GM18861 (cell line): ENCODE measurements at regions not wholly inside any gene's neighbourhood (a gene's known extent, or its start where the extent isn't known, plus 50 kb on each side); places are given as distances from the start of the nearest gene placed in this dataset.
"Not testable (repeated sequence)": the region's sequence is repeated elsewhere in the genome, so short reads cannot be mapped to it uniquely, and the experiment has no call there.

ENCODE experiments used
- ATAC-seq: cut with Tn5 transposase; IDR thresholded peaks from one replicate; pipeline ENCODE4 v1.9.1; 2021; ENCODE audit not compliant: unreplicated experiment

DNA sequence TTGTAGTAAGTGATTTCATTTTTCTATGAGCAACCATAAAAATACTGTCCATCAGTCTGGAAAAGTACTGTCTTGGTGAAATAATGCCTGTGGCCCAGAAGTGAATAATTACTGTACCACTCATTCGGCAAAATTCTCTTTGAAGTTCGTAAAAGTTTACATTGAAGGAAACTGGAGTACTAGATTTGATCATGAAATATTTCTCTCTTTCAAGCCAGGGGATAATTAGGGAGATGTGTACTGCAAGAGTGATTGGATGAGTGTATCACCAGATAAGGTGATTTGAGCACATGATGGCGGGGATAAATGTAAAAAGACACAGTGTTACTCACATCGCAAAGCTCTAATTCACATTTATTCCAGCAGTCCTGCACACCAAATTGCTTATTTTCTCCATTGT, 883.2 kb upstream of the PIK3C3 start:
- no peak for ATAC-seq

DNA sequence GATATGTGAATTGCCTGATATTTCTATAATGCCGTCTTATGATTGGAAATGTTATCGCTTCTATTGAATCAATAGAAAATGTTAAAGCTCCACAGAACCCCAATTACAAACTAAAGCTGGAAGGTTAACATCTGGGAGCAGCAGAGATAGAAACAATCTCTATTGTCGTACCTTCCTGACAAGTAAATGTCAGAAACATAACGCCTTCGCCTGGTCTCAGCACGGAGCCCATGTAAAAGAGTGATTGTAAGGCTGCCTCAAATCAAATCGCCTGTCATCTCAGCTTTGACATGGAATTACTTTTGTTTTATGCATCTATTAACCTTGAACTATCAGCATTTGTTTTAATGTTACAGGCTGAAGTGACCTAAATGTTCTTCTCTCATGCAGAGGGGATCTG, 885.9 kb upstream of the PIK3C3 start:
- ATAC-seq: no peak

GRCh38 chr18:41064916-41065315, 890.1 kb upstream of the PIK3C3 start:
- no peak for ATAC-seq

DNA sequence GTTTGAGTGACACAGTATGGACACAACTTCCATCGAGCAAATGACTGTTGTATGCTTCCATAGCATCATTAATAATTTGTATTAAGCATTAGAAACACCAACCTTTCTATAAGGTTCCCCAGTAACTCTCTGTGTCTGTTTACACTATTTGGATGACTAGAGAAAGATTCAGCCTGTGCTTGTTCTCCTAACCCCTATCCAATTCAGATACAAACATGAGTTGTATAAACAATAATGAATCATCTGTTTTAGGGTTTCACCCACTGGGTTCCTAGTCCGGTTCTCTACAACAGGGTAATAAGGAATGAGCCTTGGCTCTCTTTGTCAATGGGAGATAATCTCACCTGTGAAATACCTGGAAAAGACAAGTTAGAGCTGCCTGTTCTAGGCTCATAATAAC, 894.1 kb upstream of the PIK3C3 start:
- ATAC-seq: no peak

DNA sequence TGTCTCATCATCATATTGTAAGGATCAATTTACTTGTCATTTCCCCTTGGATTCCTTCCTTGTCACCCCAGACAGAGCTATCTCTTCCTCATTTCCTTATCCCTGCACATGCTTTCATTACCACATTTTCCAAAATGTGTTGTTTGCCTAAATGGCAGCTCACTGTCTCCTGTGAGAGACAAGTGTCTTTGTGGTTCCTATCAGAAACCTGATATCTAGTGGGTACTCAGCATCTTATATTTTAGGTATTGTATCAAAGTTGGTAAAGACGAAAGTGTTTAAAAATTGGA, 896.0 kb upstream of the PIK3C3 start:
- no peak for ATAC-seq

GRCh38 chr18:41058351-41059125, 896.5 kb upstream of the PIK3C3 start:
- no peak for ATAC-seq

DNA sequence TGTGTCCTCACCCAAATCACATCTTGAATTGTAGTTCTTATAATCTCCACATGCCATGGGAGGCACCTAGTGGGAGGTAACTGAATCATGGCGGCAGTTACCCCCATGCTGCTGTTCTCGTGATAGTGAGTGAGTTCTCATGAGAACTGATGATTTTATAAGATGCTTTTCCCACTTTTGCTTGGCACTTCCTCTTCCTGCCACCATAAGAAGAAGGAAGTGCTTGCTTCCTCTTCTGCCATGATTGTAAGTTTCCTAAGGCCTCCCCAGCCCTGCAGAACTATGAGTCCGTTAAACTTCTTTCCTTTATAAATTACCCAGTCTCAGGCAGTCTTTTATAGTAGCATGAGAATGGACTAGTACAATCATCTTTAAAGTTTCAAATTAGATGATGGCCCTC, 902.4 kb upstream of the PIK3C3 start:
- no peak for ATAC-seq

DNA sequence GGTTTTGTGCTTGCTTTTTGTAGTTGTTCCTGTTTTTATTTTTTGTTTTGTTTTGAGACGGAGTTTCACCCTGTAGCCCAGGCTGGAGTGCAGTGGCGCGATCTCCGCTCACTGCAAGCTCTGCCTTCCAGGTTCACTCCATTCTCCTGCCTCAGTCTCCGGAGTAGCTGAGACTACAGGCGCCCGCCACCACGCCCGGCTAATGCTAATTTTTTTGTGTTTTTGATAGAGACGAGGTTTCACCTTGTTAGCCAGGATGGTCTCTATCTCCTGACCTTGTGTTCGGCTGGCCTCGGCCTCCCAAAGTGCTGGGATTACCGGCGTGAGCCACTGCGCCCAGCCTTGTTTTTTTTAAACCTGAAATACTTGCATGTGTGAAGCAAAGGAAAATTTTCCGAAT, 908.8 kb upstream of the PIK3C3 start:
- ATAC-seq: not testable (repeated sequence)

DNA sequence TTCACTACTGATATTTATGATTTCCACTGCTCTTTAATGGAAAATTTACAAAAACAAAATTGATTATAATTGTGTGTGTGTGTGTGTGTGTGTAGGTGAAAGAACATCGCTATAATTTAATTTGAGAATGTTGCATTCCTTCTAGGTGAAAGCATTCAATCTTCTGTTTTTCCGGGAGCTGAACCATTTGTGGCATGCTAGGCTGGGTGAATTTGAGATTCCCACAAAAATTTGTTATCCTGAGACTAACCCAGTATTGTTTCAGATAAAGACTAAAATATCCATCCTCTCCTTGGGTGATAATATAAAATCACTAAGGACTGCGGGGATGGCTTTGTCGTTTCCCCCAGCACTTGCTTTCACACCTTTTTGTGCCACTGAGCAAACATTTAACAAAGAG, 911.2 kb upstream of the PIK3C3 start:
- no peak for ATAC-seq

DNA sequence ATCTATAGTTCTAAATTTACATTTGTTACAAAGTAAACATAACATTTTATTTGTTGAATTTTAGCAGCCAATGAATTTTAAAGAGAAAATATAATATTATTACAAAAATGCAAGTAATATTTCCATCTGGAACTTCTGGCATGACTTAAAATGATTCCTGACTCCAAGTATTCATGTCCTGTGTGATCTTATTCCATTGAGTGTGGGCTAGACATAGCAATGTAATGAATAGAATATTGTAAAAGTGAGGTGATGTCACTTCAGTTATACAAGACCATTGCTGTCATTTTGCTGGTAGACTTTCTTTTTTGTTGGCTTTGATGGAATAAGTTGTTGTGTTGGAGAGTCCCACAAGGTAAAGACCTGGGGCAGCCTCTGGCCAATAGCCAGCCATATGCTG, 912.2 kb upstream of the PIK3C3 start:
- ATAC-seq: no peak

DNA sequence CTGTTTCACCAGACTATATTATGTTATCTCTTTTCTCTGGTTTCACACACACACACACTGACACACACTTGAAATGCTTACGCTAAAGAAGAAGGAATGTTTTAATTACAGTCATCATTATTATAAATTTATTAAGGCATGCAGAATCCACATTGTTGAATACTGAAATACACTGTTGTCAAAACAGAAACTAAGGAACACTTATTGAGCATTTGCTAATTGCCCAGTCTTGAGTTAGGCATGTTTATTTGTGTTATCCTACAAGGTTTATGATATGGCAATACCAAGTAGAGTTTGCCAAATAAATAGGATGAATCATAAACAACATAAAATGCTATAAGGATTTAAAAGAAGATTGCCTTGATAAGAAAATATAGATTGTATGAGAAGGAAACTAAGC, 917.0 kb upstream of the PIK3C3 start:
- ATAC-seq: no peak

- no peak for ATAC-seq
Observed at GRCh38 chr18:41036346-41036745, 918.7 kb upstream of the PIK3C3 start.

- no peak for ATAC-seq
Observed at GRCh38 chr18:41034413-41034812, 920.6 kb upstream of the PIK3C3 start.

GRCh38 chr18:41025666-41026065, 929.4 kb upstream of the PIK3C3 start:
- ATAC-seq: no peak

- no peak for ATAC-seq
Observed at GRCh38 chr18:41024792-41025191, 930.2 kb upstream of the PIK3C3 start.

DNA sequence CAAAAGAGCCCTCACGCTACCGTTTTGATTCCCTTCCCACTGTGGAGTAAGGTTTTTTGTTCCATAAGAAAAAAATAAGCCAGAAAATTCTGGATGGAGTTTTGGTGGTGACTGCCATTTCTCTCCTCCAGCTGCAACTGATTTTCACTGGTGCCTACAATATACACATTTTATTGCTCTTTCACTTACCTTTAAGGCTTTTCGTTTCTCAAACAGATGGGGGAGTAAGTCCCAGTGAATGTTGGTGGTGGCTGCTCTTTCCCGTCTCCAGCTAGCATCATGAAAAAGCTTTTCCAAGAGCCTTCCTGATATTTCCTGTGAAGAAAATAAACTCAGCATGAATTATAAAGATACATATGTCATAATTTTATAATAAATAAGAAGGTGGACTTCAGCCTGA, 932.5 kb upstream of the PIK3C3 start:
- no peak for ATAC-seq

GRCh38 chr18:41021089-41021488, 933.9 kb upstream of the PIK3C3 start:
- no peak for ATAC-seq

DNA sequence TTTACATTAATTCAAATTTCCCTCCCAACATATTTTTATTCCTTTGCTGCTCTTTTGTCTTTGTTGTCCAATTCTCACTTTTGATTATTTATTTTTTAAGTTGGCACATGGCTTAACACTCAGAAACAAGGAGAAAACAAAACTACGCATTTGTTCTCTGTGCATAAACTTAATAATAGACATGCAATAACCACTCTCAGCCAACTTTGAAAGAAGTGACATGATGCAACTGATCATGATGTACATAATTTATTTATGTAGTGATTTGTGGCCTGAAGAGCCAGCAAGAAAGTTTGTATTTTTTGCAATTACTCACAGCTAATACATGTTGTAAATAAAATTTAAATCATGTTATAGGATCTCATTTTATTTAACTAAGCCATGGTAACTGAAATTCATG, 942.8 kb upstream of the PIK3C3 start:
- ATAC-seq: no peak

- ATAC-seq: no peak
Observed at GRCh38 chr18:41009926-41010325, 945.1 kb upstream of the PIK3C3 start.

DNA sequence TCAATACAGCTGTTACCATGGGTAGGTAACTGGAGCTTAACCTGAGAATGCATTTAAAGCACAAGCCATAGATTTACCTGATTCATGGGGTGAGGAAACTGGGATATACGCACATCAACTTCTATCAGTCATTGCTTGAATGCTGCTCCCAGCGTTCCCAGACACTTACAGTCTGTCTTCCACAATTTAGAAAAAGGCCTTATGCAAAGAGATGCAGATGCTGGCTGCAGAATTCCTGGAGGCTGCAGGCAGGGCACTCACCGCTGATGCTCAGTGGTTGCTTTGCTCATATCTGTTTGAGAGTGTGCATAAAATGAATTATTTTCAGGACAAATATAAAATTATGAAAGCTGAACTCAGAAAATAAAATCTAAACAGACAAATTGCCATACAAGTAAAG, 950.7 kb upstream of the PIK3C3 start:
- ATAC-seq: no peak

- ATAC-seq: no peak
Observed at GRCh38 chr18:40995529-40995928, 959.5 kb upstream of the PIK3C3 start.

- no peak for ATAC-seq
Observed at GRCh38 chr18:40993363-40993762, 961.7 kb upstream of the PIK3C3 start.

- no peak for ATAC-seq
Observed at GRCh38 chr18:40987581-40987980, 967.5 kb upstream of the PIK3C3 start.

GRCh38 chr18:40985436-40985835, 969.6 kb upstream of the PIK3C3 start:
- no peak for ATAC-seq
